WTC11 (cell line): ENCODE measurements at regions not wholly inside any gene's neighbourhood (a gene's known extent, or its start where the extent isn't known, plus 50 kb on each side); places are given as distances from the start of the nearest gene placed in this dataset.

Source experiments
- ATAC-seq: fragments of 200-7000 bp; cut with Tn5 transposase; 2 replicates; pipeline ENCODE4 v1.10.0; 2021; ENCODE audit warnings: mild to moderate bottlenecking, moderate library complexity
- CTCF ChIA-PET: fragments of 300-600 bp; sonication (Branson Sonifier 250); formaldehyde crosslinking; loops from one replicate; lab custom pipeline; 2021; ENCODE audit warnings: antibody characterized with exemption; lab: Charles Lee
- POLR2A ChIA-PET: fragments of 350-600 bp; sonication (Branson Sonifier 250); formaldehyde crosslinking; loops from one replicate; lab custom pipeline; 2021; ENCODE audit warnings: antibody characterized with exemption; lab: Charles Lee
- DNase-seq: peaks from one replicate; pipeline ENCODE4 v3.0.0; 2021; ENCODE audit warnings: low spot score
- H3K27ac Mint-ChIP-seq: 2 replicates; pipeline ENCODE4 v1.8.0; 2021; ENCODE audit warnings: mixed read lengths
- H3K27me3 Mint-ChIP-seq: 2 replicates; pipeline ENCODE4 v1.8.0; 2021; ENCODE audit warnings: low read depth, mild to moderate bottlenecking, moderate library complexity, mixed read lengths
- H3K36me3 Mint-ChIP-seq: 2 replicates; pipeline ENCODE4 v1.8.0; 2021; ENCODE audit warnings: mixed read lengths
- H3K4me1 Mint-ChIP-seq: 2 replicates; pipeline ENCODE4 v1.8.0; 2022; ENCODE audit warnings: mixed read lengths
- H3K4me3 Mint-ChIP-seq: 2 replicates; pipeline ENCODE4 v1.8.0; 2021; ENCODE audit warnings: mild to moderate bottlenecking, moderate library complexity, mixed read lengths
- H3K9me3 Mint-ChIP-seq: 2 replicates; pipeline ENCODE4 v1.8.0; 2021; ENCODE audit warnings: mixed read lengths
- CREB1 ChIP-seq: sonication (generic); formaldehyde crosslinking; IDR thresholded peaks from 2 replicates; pipeline ENCODE4 v1.8.0; 2023; ENCODE audit warnings: mild to moderate bottlenecking, missing genetic modification reagents
- ESRRA ChIP-seq: sonication (generic); formaldehyde crosslinking; IDR thresholded peaks from 2 replicates; pipeline ENCODE4 v1.8.1; 2022; ENCODE audit warnings: mild to moderate bottlenecking, missing genetic modification reagents, borderline replicate concordance
- HMGA2 ChIP-seq: fragments of 250-450 bp; sonication (Bioruptor Pico); IDR thresholded peaks from 2 replicates; pipeline ENCODE4 v1.4.0; 2021; ENCODE audit warnings: mild to moderate bottlenecking, moderate library complexity
- MXD4 ChIP-seq: fragments of 250-450 bp; sonication (Bioruptor Pico); IDR thresholded peaks from 2 replicates; pipeline ENCODE4 v1.8.0; 2021; ENCODE audit warnings: mild to moderate bottlenecking, moderate library complexity, borderline replicate concordance
- NR3C1 ChIP-seq: sonication (generic); formaldehyde crosslinking; conservative IDR thresholded peaks from 2 replicates; pipeline ENCODE4 v1.8.1; 2023; ENCODE audit warnings: low read depth, mild to moderate bottlenecking, missing genetic modification reagents
- RORB ChIP-seq: fragments of 250-450 bp; sonication (Bioruptor Pico); IDR thresholded peaks from 2 replicates; pipeline ENCODE4 v1.9.0; 2021; ENCODE audit warnings: mild to moderate bottlenecking
- SMAD4 ChIP-seq: sonication (generic); formaldehyde crosslinking; IDR thresholded peaks from 2 replicates; pipeline ENCODE4 v1.8.0; 2022; ENCODE audit warnings: mild to moderate bottlenecking, missing genetic modification reagents
- SOX15 ChIP-seq: fragments of 250-450 bp; sonication (Bioruptor Pico); IDR thresholded peaks from 2 replicates; pipeline ENCODE4 v1.9.0; 2021; ENCODE audit warnings: mild to moderate bottlenecking
- TEAD1 ChIP-seq: sonication (generic); formaldehyde crosslinking; IDR thresholded peaks from 2 replicates; pipeline ENCODE4 v1.8.0; 2022; ENCODE audit warnings: mild to moderate bottlenecking, missing genetic modification reagents
- TP53 ChIP-seq: sonication (generic); formaldehyde crosslinking; IDR thresholded peaks from 2 replicates; pipeline ENCODE4 v1.8.1; 2023; ENCODE audit warnings: mild to moderate bottlenecking, missing genetic modification reagents
- ZBTB21 ChIP-seq: sonication (generic); formaldehyde crosslinking; IDR thresholded peaks from 2 replicates; pipeline ENCODE4 v1.8.1; 2023; ENCODE audit warnings: mild to moderate bottlenecking, missing genetic modification reagents, borderline replicate concordance
- ZNF219 ChIP-seq: sonication (generic); formaldehyde crosslinking; IDR thresholded peaks from 2 replicates; pipeline ENCODE4 v1.8.0; 2023; ENCODE audit warnings: missing genetic modification reagents, mild to moderate bottlenecking, borderline replicate concordance
- ZNF317 ChIP-seq: sonication (generic); formaldehyde crosslinking; IDR thresholded peaks from 2 replicates; pipeline ENCODE4 v1.8.1; 2023; ENCODE audit warnings: low read depth, mild to moderate bottlenecking, moderate library complexity, missing genetic modification reagents, borderline replicate concordance
- ZNF396 ChIP-seq: fragments of 250-450 bp; sonication (Bioruptor Pico); IDR thresholded peaks from 2 replicates; pipeline ENCODE4 v1.8.0; 2021; ENCODE audit warnings: mild to moderate bottlenecking, moderate library complexity, borderline replicate concordance
- ZNF423 ChIP-seq: fragments of 250-450 bp; sonication (Bioruptor Pico); IDR thresholded peaks from 2 replicates; pipeline ENCODE4 v2.1.2; 2022; ENCODE audit warnings: mild to moderate bottlenecking, moderate library complexity
- TF ChIP-seq, protein P1 (sequence below): sonication (generic); formaldehyde crosslinking; IDR thresholded peaks from 2 replicates; pipeline ENCODE4 v1.8.0; 2022; ENCODE audit warnings: mild to moderate bottlenecking, missing genetic modification reagents
- TF ChIP-seq, protein P2 (sequence below): fragments of 200-600 bp; IDR thresholded peaks from 2 replicates; pipeline ENCODE4 v1.8.0; 2022; ENCODE audit warnings: antibody characterized with exemption
- TF ChIP-seq, protein P3 (sequence below): sonication (generic); formaldehyde crosslinking; conservative IDR thresholded peaks from 2 replicates; pipeline ENCODE4 v1.8.1; 2022; ENCODE audit warnings: mild to moderate bottlenecking, missing genetic modification reagents
- TF ChIP-seq, protein P4 (sequence below): fragments of 250-450 bp; sonication (Bioruptor Pico); conservative IDR thresholded peaks from 2 replicates; pipeline ENCODE4 v1.9.0; 2021; ENCODE audit warnings: mild to moderate bottlenecking
- TF ChIP-seq, protein P5 (sequence below): fragments of 250-450 bp; sonication (Bioruptor Pico); IDR thresholded peaks from 2 replicates; pipeline ENCODE4 v1.8.0; 2021; ENCODE audit warnings: mild to moderate bottlenecking

DNA sequence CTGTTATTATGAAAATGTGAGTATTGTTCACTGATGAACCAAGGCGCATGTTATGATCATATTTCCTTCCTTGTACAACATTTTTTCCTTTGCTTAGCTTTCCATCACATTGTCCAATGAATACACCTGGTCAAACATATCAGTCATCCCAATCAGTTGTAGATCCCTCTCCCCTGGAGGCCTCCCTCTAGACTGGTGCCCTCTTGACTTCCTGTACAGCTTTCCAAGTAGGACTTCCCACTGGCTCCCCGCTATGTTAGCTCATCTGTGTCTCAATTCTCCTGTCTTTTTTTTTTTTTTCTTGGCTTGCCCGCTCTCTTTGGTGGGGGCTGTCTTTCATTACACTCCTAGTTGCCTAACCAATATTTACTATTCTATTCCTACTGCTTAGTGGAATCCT lies 214.2 kb upstream of the NPY start (continued):
- TF ChIP-seq NR3C1 (CRISPR knock-in tag) (no peak), ZNF396 (CRISPR knock-in tag) (no peak), MXD4 (CRISPR knock-in tag) (no peak), TP53 (CRISPR knock-in tag) (no peak), ZNF423 (CRISPR knock-in tag) (no peak), ZBTB21 (CRISPR knock-in tag) (no peak)

DNA sequence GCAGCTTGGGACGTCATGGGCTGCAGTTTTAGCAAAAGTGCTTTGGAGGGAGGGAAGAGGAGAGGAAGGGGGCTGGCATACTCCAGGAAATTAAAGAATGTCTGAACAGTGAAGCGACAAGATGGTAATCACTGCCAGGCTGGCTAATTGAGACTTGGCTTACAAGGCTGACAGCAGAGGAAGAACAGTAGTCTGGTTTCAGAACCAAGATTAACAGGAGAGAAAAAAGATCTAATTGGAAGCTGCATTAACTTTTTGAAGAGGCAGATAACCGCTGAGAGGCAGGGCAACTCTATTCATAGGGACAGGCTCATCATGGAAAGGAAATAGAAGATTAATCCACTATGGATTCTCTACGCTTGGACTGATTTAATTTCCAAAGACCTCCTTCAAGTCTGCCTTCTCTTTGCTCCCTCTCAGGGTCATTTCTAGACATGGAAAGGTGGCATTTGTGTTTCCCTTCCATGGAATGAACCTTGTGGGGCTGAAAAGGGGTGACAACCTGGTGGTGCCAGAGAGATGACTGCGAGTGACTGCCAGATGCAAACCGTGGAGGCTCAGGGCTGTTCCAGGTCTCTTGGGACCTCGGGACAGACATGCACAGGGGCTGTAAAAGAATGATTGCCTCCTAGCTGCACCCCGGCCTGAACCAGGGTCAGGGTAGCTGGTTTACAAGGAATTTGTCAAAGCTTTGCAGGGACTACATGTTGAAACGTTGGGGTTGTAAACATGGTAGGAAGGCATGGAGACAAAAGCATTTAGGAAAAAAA lies 210.2 kb upstream of the NPY start:
- Mint-ChIP-seq H3K27me3 (no peaks in the 10 kb centered on the region), H3K9me3 (peaks cover 5% of the 10 kb centered on the region), H3K4me3 (no peak overlapping the region), H3K4me1 (peaks cover 2% of the 10 kb centered on the region; the same call in 1 of the 2 replicates), H3K36me3 (no peaks in the 10 kb centered on the region), H3K27ac (no peak overlapping the region)
- no peak for TF ChIP-seq ZNF317 (CRISPR knock-in tag)
- TF ChIP-seq, protein P1, sequence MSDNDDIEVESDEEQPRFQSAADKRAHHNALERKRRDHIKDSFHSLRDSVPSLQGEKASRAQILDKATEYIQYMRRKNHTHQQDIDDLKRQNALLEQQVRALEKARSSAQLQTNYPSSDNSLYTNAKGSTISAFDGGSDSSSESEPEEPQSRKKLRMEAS (CRISPR knock-in tag) = no peak
- TF ChIP-seq, protein P2, sequence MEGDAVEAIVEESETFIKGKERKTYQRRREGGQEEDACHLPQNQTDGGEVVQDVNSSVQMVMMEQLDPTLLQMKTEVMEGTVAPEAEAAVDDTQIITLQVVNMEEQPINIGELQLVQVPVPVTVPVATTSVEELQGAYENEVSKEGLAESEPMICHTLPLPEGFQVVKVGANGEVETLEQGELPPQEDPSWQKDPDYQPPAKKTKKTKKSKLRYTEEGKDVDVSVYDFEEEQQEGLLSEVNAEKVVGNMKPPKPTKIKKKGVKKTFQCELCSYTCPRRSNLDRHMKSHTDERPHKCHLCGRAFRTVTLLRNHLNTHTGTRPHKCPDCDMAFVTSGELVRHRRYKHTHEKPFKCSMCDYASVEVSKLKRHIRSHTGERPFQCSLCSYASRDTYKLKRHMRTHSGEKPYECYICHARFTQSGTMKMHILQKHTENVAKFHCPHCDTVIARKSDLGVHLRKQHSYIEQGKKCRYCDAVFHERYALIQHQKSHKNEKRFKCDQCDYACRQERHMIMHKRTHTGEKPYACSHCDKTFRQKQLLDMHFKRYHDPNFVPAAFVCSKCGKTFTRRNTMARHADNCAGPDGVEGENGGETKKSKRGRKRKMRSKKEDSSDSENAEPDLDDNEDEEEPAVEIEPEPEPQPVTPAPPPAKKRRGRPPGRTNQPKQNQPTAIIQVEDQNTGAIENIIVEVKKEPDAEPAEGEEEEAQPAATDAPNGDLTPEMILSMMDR = no peak
- no peak for TF ChIP-seq RORB (CRISPR knock-in tag)
- TF ChIP-seq, protein P3, sequence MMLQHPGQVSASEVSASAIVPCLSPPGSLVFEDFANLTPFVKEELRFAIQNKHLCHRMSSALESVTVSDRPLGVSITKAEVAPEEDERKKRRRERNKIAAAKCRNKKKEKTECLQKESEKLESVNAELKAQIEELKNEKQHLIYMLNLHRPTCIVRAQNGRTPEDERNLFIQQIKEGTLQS (CRISPR knock-in tag) = no peak
- TF ChIP-seq CREB1 = no peak
- TF ChIP-seq, protein P4, sequence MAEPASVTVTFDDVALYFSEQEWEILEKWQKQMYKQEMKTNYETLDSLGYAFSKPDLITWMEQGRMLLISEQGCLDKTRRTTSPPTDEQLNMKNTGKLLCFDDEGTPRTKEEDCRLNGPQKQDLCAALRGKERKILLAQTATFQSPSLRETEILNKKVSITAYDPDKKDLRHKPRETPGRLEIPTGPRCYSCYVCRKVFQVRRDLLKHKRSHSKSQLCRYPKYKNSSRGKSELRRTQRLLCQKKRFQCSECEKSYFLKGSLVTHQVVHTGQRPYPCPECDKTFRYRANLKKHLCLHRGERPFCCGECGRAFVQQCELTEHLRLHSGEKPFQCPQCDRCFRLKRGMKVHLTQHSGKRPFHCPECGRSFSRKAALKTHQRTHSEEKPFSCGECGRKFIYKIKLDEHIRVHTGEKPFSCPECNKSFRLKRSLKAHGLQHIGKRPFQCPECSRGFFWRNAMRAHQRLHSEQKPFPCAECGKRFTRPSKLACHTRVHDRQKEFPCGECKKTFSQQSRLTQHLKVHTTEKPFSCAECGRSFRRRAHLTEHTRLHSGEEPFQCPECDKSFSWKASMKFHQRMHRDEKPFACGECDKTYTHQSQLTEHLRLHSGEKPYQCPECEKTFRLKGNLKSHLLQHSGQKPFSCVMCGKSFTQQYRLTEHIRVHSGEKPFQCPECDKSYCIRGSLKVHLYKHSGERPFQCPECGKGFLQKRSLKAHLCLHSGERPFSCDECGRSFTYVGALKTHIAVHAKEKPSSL (CRISPR knock-in tag) = no peak
- TF ChIP-seq ESRRA (CRISPR knock-in tag) = no peak
- TF ChIP-seq SMAD4 = no peak
- TF ChIP-seq, protein P5, sequence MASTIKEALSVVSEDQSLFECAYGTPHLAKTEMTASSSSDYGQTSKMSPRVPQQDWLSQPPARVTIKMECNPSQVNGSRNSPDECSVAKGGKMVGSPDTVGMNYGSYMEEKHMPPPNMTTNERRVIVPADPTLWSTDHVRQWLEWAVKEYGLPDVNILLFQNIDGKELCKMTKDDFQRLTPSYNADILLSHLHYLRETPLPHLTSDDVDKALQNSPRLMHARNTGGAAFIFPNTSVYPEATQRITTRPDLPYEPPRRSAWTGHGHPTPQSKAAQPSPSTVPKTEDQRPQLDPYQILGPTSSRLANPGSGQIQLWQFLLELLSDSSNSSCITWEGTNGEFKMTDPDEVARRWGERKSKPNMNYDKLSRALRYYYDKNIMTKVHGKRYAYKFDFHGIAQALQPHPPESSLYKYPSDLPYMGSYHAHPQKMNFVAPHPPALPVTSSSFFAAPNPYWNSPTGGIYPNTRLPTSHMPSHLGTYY (CRISPR knock-in tag) = no peak
- TF ChIP-seq SOX15 = no peak
- TF ChIP-seq ZNF219 = no peak
- no peak for TF ChIP-seq TEAD1 (CRISPR knock-in tag)
- no peak for TF ChIP-seq ZBTB21 (CRISPR knock-in tag)
- no peak for TF ChIP-seq HMGA2 (CRISPR knock-in tag)
- ATAC-seq (no peak), DNase-seq (no peak)
- ChIA-PET CTCF (no interaction called here), POLR2A (interaction anchor here (0.7 kb wide), 1 partner anchor 210 kb away, joined by 3 read pairs; the partner anchor contains the start of gene NPY)
